HCT116 (cell line): ENCODE measurements at regions not wholly inside any gene's neighbourhood (a gene's known extent, or its start where the extent isn't known, plus 50 kb on each side); places are given as distances from the start of the nearest gene placed in this dataset.

Experiments
- ATAC-seq: fragments of 200-7000 bp; cut with Tn5 transposase; 2 replicates; pipeline ENCODE4 v1.9.1; 2020; ENCODE audit warnings: mild to moderate bottlenecking, moderate library complexity
- BruUV-seq: library from RNA; stranded (reverse); fragments of 400-500 nt; replicated peaks from 2 replicates; lab custom pipeline; 2021; lab: Mats Ljungman, UMichigan
- CTCF ChIA-PET: fragments of 300-600 bp; sonication (Branson Sonifier 250); formaldehyde crosslinking; loops from one replicate; lab custom pipeline; 2021; ENCODE audit warnings: antibody characterized with exemption; lab: Charles Lee
- POLR2A ChIA-PET: fragments of 300-600, 350-600 bp; sonication (Branson Sonifier 250); formaldehyde crosslinking; loops from one replicate; lab custom pipeline; 2021; ENCODE audit warnings: antibody characterized with exemption; lab: Charles Lee
- RAD21 ChIA-PET, 2 experiments: fragments of 300-600 bp; sonication (Branson Sonifier 250); formaldehyde crosslinking; loops; one replicate each; lab custom pipeline; 2023; ENCODE audit warnings: low total read pairs in 2 of 2; ENCODE audit not compliant: uncharacterized antibody in 2 of 2, unreplicated experiment in 2 of 2, low non-redundant PET in 1 of 2; lab: Charles Lee
- DNase-seq: peaks from one replicate; pipeline ENCODE4 v3.0.0-alpha.2; 2010; ENCODE audit warnings: low read depth, low spot score
- H2AFZ ChIP-seq: fragments of 200-600 bp; shearing (Covaris generic), sonication (generic); 2 replicates; pipeline ENCODE4 v1.6.1; 2017; ENCODE audit warnings: low read depth, mixed run types, mixed read lengths, antibody characterized with exemption, low read length; ENCODE audit not compliant: poor library complexity, severe bottlenecking
- H3K27ac ChIP-seq: 2 replicates; pipeline ENCODE4 v1.5.1; 2012; ENCODE audit warnings: low read depth, low read length
- H3K27me3 ChIP-seq: fragments of 200-600 bp; sonication (generic); 2 replicates; pipeline ENCODE4 v1.6.1; 2016; ENCODE audit warnings: mixed run types, low read length, mixed read lengths; ENCODE audit not compliant: insufficient read depth
- H3K36me3 ChIP-seq, 2 experiments: fragments of 200-500 bp in 1 of 2; fragments of 200-600 bp in 1 of 2; sonication (Bioruptor generic) in 1 of 2; sonication (generic) in 1 of 2; 2 replicates each; pipeline versions ENCODE4 v1.5.1 to v1.6.1; 2014 to 2016; ENCODE audit warnings: low read length in 2 of 2, inconsistent platforms in 1 of 2, mixed read lengths in 1 of 2, mixed run types in 1 of 2; ENCODE audit not compliant: insufficient read depth in 2 of 2, control insufficient read depth in 1 of 2
- H3K4me1 ChIP-seq, 2 experiments: fragments of 200-600 bp in 1 of 2; sonication (generic) in 1 of 2; 2 replicates each; pipeline versions ENCODE4 v1.5.1 to v1.6.1; 2012 to 2017; ENCODE audit warnings: low read length in 2 of 2, inconsistent platforms in 1 of 2, mild to moderate bottlenecking in 1 of 2, mixed read lengths in 1 of 2, mixed run types in 1 of 2, moderate library complexity in 1 of 2; ENCODE audit not compliant: insufficient read depth in 2 of 2, control insufficient read depth in 1 of 2
- H3K4me2 ChIP-seq: fragments of 200-600 bp; sonication (generic); 2 replicates; pipeline ENCODE4 v1.6.1; 2017; ENCODE audit warnings: mixed run types, low read length, mixed read lengths
- H3K4me3 ChIP-seq, 2 experiments: fragments of 200-600 bp in 1 of 2; sonication (generic) in 1 of 2; replicated peaks in 1 of 2; 2 replicates each; pipeline ENCODE4 v1.5.1; 2011 to 2016; ENCODE audit warnings: low read length in 2 of 2, control low read depth in 1 of 2, low read depth in 1 of 2, mild to moderate bottlenecking in 1 of 2, mixed read lengths in 1 of 2, mixed run types in 1 of 2
- H3K79me2 ChIP-seq: fragments of 200-600 bp; sonication (generic); 2 replicates; pipeline ENCODE4 v1.6.1; 2017; ENCODE audit warnings: mild to moderate bottlenecking, mixed run types, low read length, moderate library complexity, mixed read lengths; ENCODE audit not compliant: insufficient read depth
- H3K9ac ChIP-seq: fragments of 200-600 bp; sonication (generic); 2 replicates; pipeline ENCODE4 v1.6.1; 2016; ENCODE audit warnings: low read length, mixed read lengths
- H3K9me2 ChIP-seq: fragments of 200-600 bp; sonication (generic), shearing (Covaris generic); 2 replicates; pipeline ENCODE4 v1.6.1; 2017; ENCODE audit warnings: mixed run types, mild to moderate bottlenecking, moderate library complexity; ENCODE audit not compliant: insufficient read depth
- H3K9me3 ChIP-seq, 2 experiments: fragments of 200-500 bp in 1 of 2; fragments of 200-600 bp in 1 of 2; sonication (Bioruptor generic) in 1 of 2; sonication (generic) in 1 of 2; 2 replicates each; pipeline ENCODE4 v1.6.1; 2014 to 2017; ENCODE audit warnings: low read length in 2 of 2, mixed read lengths in 2 of 2, inconsistent platforms in 1 of 2, low read depth in 1 of 2, mild to moderate bottlenecking in 1 of 2, mixed run types in 1 of 2, moderate library complexity in 1 of 2; ENCODE audit not compliant: control insufficient read depth in 1 of 2, insufficient read depth in 1 of 2
- H4K20me1 ChIP-seq: fragments of 200-600 bp; sonication (generic), shearing (Covaris generic); 2 replicates; pipeline ENCODE4 v1.6.1; 2017; ENCODE audit warnings: mixed run types, mild to moderate bottlenecking, moderate library complexity; ENCODE audit not compliant: insufficient read depth
- ATF3 ChIP-seq: IDR thresholded peaks from 2 replicates; pipeline ENCODE4 v1.6.1; 2012
- CBX3 ChIP-seq: IDR thresholded peaks from 2 replicates; pipeline ENCODE4 v1.6.1; 2012; ENCODE audit warnings: low read depth
- CEBPB ChIP-seq: IDR thresholded peaks from 2 replicates; pipeline ENCODE4 v1.6.1; 2012; ENCODE audit warnings: low read depth
- CTCF ChIP-seq, 3 experiments: fragments of 200-600 bp in 1 of 3; sonication (generic) in 1 of 3; IDR thresholded peaks in 2 of 3; conservative IDR thresholded peaks in 1 of 3; 2 replicates each; pipeline ENCODE4 v1.5.1; 2012 to 2017; ENCODE audit warnings: low read depth in 2 of 3, low read length in 2 of 3, antibody characterized with exemption in 1 of 3, borderline replicate concordance in 1 of 3, control low read depth in 1 of 3, mild to moderate bottlenecking in 1 of 3, mixed read lengths in 1 of 3, mixed run types in 1 of 3, moderate library complexity in 1 of 3; ENCODE audit not compliant: insufficient read depth in 1 of 3
- EGR1 ChIP-seq: IDR thresholded peaks from 2 replicates; pipeline ENCODE4 v1.6.1; 2012; ENCODE audit warnings: low read depth
- POLR2A ChIP-seq: IDR thresholded peaks from 2 replicates; pipeline ENCODE4 v1.7.0; 2011; ENCODE audit warnings: borderline replicate concordance; ENCODE audit not compliant: insufficient read depth, insufficient read length; ENCODE audit errors: extremely low read depth
- RAD21 ChIP-seq: IDR thresholded peaks from 2 replicates; pipeline ENCODE4 v1.6.1; 2012; ENCODE audit warnings: low read depth, mild to moderate bottlenecking
- SIN3A ChIP-seq: IDR thresholded peaks from 2 replicates; pipeline ENCODE4 v1.6.1; 2012; ENCODE audit warnings: low read depth
- SP1 ChIP-seq: IDR thresholded peaks from 2 replicates; pipeline ENCODE4 v1.6.1; 2012; ENCODE audit warnings: low read depth
- SRF ChIP-seq: IDR thresholded peaks from 2 replicates; pipeline ENCODE4 v1.6.1; 2012; ENCODE audit warnings: low read depth
- YY1 ChIP-seq: IDR thresholded peaks from 2 replicates; pipeline ENCODE4 v1.6.1; 2011; ENCODE audit warnings: low read length, low read depth, moderate library complexity, mild to moderate bottlenecking; ENCODE audit not compliant: insufficient replicate concordance; ENCODE audit errors: extremely low read depth
- ZFX ChIP-seq: fragments of 450-650 bp; IDR thresholded peaks from 2 replicates; pipeline ENCODE4 v1.6.1; 2017
- intact Hi-C: fragments of 100-400 bp; cut with micrococcal nuclease; formaldehyde crosslinking; loops from 2 replicates; pipeline ENCODE4 v1.10.0; 2022
- TF ChIP-seq, protein P1 (sequence below): IDR thresholded peaks from 2 replicates; pipeline ENCODE4 v1.6.1; 2011; ENCODE audit warnings: mild to moderate bottlenecking, low read length, moderate library complexity; ENCODE audit not compliant: insufficient replicate concordance; ENCODE audit errors: extremely low read depth

DNA sequence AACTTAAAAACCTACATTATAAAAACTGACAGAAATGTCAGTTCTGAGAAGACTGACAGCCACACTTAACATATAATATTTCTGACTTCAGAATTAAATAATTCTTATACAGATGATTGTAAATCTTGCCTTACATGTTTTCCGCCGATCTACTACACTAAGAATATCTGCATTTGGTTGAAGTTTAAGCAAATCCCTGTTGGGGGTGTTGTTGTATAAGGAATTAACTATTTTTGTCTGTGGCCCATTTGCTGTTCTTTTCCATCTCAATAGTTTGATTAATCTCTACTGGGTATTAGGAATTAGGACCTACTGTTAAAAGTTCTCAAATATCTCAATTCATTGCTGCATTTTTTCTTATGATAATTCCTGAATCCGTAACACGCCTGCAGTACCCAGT lies 838.3 kb upstream of the ROBO1 start (continued):
- TF ChIP-seq, protein P1, sequence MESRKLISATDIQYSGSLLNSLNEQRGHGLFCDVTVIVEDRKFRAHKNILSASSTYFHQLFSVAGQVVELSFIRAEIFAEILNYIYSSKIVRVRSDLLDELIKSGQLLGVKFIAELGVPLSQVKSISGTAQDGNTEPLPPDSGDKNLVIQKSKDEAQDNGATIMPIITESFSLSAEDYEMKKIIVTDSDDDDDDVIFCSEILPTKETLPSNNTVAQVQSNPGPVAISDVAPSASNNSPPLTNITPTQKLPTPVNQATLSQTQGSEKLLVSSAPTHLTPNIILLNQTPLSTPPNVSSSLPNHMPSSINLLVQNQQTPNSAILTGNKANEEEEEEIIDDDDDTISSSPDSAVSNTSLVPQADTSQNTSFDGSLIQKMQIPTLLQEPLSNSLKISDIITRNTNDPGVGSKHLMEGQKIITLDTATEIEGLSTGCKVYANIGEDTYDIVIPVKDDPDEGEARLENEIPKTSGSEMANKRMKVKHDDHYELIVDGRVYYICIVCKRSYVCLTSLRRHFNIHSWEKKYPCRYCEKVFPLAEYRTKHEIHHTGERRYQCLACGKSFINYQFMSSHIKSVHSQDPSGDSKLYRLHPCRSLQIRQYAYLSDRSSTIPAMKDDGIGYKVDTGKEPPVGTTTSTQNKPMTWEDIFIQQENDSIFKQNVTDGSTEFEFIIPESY = no peak
- TF ChIP-seq RAD21 (no peak), YY1 (no peak), CTCF (IDR thresholded peaks at IDR 0.05 in 2 of 3, conservative IDR thresholded peaks at IDR 0.05 in 1 of 3; ENCODE audit: borderline replicate concordance in 1 of 3, insufficient read depth in 1 of 3, low read depth in 2 of 3, low read length in 2 of 3) (no peak)

DNA sequence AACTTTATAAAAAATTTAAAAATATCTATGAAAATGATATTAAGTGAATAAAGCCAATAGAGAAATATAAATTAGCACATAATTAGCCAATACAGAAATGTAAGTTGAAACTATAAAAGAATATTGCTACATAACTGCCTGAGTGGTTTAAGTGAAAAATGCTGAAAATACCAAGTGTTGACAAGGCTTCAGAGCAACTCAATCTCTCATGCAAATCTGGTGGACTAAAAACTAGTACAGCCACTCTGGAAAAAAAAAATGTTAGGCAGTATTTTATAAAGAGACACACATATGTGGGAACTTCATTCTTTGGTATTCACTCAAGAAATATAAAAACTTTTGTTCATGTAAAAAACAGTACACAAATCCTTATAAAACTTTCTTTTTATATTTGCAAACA lies 833.7 kb upstream of the ROBO1 start:
- Histone ChIP-seq H3K27ac (no peak overlapping the region), H3K9ac (no peak overlapping the region), H3K9me2 (no peaks in the 10 kb centered on the region), H4K20me1 (no peaks in the 10 kb centered on the region), H2AFZ (no peak overlapping the region), H3K36me3 (no peaks in the 10 kb centered on the region), H3K79me2 (no peaks in the 10 kb centered on the region), H3K27me3 (no peaks in the 10 kb centered on the region), H3K4me1 (no peaks in the 10 kb centered on the region), H3K9me3 (peaks cover 0 to 7% of the 10 kb centered on the region in 2 experiments; a peak in 2 of 4 replicates), H3K4me3 (no peak overlapping the region), H3K4me2 (no peak overlapping the region)
- POLR2A ChIA-PET = no interaction called here
- DNase-seq = no peak
- TF ChIP-seq ATF3 (no peak), POLR2A (no peak), CTCF (IDR thresholded peaks at IDR 0.05 in 2 of 3, conservative IDR thresholded peaks at IDR 0.05 in 1 of 3; ENCODE audit: borderline replicate concordance in 1 of 3, insufficient read depth in 1 of 3, low read depth in 2 of 3, low read length in 2 of 3) (no peak), ZFX (no peak), SIN3A (no peak), EGR1 (no peak), SP1 (no peak), YY1 (no peak), CEBPB (no peak), CBX3 (no peak), RAD21 (no peak), SRF (no peak)
- TF ChIP-seq, protein P1 = no peak
- intact Hi-C loops = no loop called here
- CTCF ChIA-PET = no interaction called here
- no peak for ATAC-seq
- BruUV-seq = no TSS peak
- RAD21 ChIA-PET = no interaction called here
